NB4 (cell line): ENCODE measurements at regions not wholly inside any gene's neighbourhood (a gene's known extent, or its start where the extent isn't known, plus 50 kb on each side); places are given as distances from the start of the nearest gene placed in this dataset.

Source experiments
- CTCF ChIP-seq: IDR thresholded peaks from one replicate; pipeline ENCODE4 v1.5.1; 2012; ENCODE audit warnings: low read depth, low read length
- MYC ChIP-seq: IDR thresholded peaks from 2 replicates; pipeline ENCODE4 v1.6.1; 2011; ENCODE audit warnings: low read depth, low read length
- POLR2A ChIP-seq: IDR thresholded peaks from 2 replicates; pipeline ENCODE4 v1.6.1; 2011; ENCODE audit warnings: mild to moderate bottlenecking; ENCODE audit not compliant: insufficient read length; ENCODE audit errors: extremely low read depth

DNA sequence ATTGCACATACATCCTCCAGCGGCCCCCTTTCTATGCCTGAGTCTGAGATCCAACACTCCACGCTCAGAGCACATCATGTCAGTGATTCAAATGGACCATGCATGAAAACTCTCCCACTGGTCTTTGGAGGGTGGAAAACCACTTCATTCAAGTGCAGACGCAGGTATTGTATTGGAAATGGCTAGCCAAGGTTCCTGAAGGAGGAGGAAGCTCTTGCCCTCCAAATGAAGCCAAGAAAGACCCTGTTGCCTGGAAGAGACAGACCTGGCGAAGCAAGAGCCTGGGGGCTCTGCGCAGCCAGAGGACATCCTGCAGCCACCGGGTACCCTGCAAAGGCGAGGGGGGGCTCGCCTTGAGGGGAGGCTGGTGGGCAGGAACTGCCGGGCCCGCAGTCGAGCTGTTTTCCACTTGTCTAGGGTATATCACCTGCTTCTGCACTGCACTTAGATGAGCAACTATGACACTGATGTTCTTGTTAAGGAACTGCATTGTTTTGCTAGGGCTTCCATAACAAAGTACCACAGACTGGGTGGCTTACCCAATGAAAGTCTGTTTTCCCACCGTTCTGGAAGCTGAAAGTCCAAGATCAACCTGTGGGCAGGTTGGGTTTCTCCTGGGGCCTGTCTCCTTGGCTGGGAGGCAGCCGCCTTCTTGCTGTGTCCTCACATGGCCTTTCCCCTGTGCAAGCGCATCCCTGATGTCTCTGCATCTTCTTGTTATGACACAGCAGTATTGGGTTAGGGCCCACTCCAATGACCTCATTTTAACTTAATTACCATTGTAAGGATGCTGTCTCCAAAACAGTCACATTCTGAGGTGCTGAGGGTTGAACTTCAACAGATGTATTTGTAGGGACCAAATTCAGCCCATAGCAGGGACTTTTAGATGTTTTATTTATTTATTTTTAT, 233.4 kb downstream of the ARHGAP12 start:
- TF ChIP-seq MYC (no peak), CTCF (no peak), POLR2A (no peak)
